K562 (cell line): ENCODE measurements at regions not wholly inside any gene's neighbourhood (a gene's known extent, or its start where the extent isn't known, plus 50 kb on each side); places are given as distances from the start of the nearest gene placed in this dataset.

Source experiments
- ATAC-seq: fragments of 200-7000 bp; cut with Tn5 transposase; 3 replicates; pipeline ENCODE4 v1.9.1; 2020; ENCODE audit warnings: moderate library complexity
- BruUV-seq: library from RNA; stranded (reverse); fragments of 400-500 nt; replicated peaks from 2 replicates; lab custom pipeline; 2021; lab: Mats Ljungman, UMichigan
- CTCF ChIA-PET: fragments of 300-600 bp; formaldehyde crosslinking; extraction: SDS; loops from one replicate; lab custom pipeline; 2021; ENCODE audit warnings: low intra/inter-chr PET ratio; lab: Yijun Ruan, JAX
- POLR2A ChIA-PET: fragments of 300-600, 350-650 bp; sonication (Branson Sonifier 250); formaldehyde crosslinking; extraction: SDS; loops from one replicate; lab custom pipeline; 2021; ENCODE audit warnings: antibody characterized with exemption, inconsistent platforms; lab: Yijun Ruan, JAX
- DNase-seq, 4 experiments: peaks; one replicate each; pipeline versions ENCODE4 v3.0.0 to v3.0.0-alpha.2; 2011 to 2018; ENCODE audit warnings: low spot score in 3 of 4, mixed read lengths in 3 of 4; ENCODE audit errors: extremely low read depth in 1 of 4
- FAIRE-seq: peaks from 2 replicates; lab custom pipeline; 2011; peaks lifted over from hg19 to GRCh38; lab: Jason Lieb, UNC
- H2AFZ ChIP-seq: 2 replicates; pipeline ENCODE4 v1.6.0; 2011; ENCODE audit warnings: low read depth, low read length, control low read depth, inconsistent platforms
- H3K27ac ChIP-seq: fragments of 200-600 bp; 3 replicates; pipeline ENCODE4 v1.8.0; 2011; ENCODE audit warnings: low read depth, mild to moderate bottlenecking, control low read depth, inconsistent platforms, low read length, moderate library complexity, mixed read lengths; ENCODE audit errors: extremely low read depth
- H3K27me3 ChIP-seq, 2 experiments: fragments of 300-600 bp in 1 of 2; 2 replicates in 1 of 2; 3 replicates in 1 of 2; pipeline versions ENCODE4 v1.6.0 to v1.8.0; 2011; ENCODE audit warnings: inconsistent platforms in 2 of 2, low read length in 2 of 2, mild to moderate bottlenecking in 1 of 2, mixed read lengths in 1 of 2, moderate library complexity in 1 of 2; ENCODE audit not compliant: control insufficient read depth in 2 of 2, insufficient read depth in 2 of 2
- H3K36me3 ChIP-seq: fragments of 300-600 bp; 3 replicates; pipeline ENCODE4 v1.8.0; 2011; ENCODE audit warnings: mild to moderate bottlenecking, low read length, inconsistent platforms; ENCODE audit not compliant: control insufficient read depth, insufficient read depth
- H3K4me1 ChIP-seq, 2 experiments: fragments of 200-600 bp in 1 of 2; replicated peaks in 1 of 2; 2 replicates in 1 of 2; 3 replicates in 1 of 2; pipeline versions ENCODE4 v1.5.1 to v1.8.0; 2011; ENCODE audit warnings: inconsistent platforms in 2 of 2, low read length in 2 of 2, mild to moderate bottlenecking in 1 of 2, mixed read lengths in 1 of 2, moderate library complexity in 1 of 2; ENCODE audit not compliant: control insufficient read depth in 2 of 2, insufficient read depth in 2 of 2
- H3K4me2 ChIP-seq: 2 replicates; pipeline ENCODE4 v1.6.1; 2011; ENCODE audit warnings: low read length, control low read depth, inconsistent platforms, mixed read lengths; ENCODE audit not compliant: insufficient read depth
- H3K4me3 ChIP-seq: fragments of 200-600 bp; sonication (generic), shearing (Covaris generic); 2 replicates; pipeline ENCODE4 v1.5.1; 2016; ENCODE audit warnings: control low read depth, inconsistent platforms
- H3K79me2 ChIP-seq: fragments of 200-600 bp; 3 replicates; pipeline ENCODE4 v1.8.0; 2011; ENCODE audit warnings: low read length, inconsistent platforms; ENCODE audit not compliant: control insufficient read depth, insufficient read depth
- H3K9ac ChIP-seq, 2 experiments: 2 replicates each; pipeline versions ENCODE4 v1.6.0 to v1.6.1; 2011; ENCODE audit warnings: low read depth in 2 of 2, low read length in 2 of 2, control low read depth in 1 of 2, inconsistent platforms in 1 of 2, mild to moderate bottlenecking in 1 of 2, mixed read lengths in 1 of 2; ENCODE audit not compliant: insufficient read depth in 1 of 2
- H3K9me1 ChIP-seq: one replicate; pipeline ENCODE4 v1.6.0; 2011; ENCODE audit warnings: inconsistent platforms, mild to moderate bottlenecking, low read length, moderate library complexity; ENCODE audit not compliant: control insufficient read depth, insufficient read depth
- H3K9me3 ChIP-seq: replicated peaks from 2 replicates; pipeline ENCODE4 v1.5.1; 2011; ENCODE audit warnings: low read depth, low read length, inconsistent platforms; ENCODE audit not compliant: control insufficient read depth, insufficient read depth
- H4K20me1 ChIP-seq: replicated peaks from 2 replicates; pipeline ENCODE4 v1.6.1; 2011; ENCODE audit warnings: low read length, inconsistent platforms, mixed read lengths; ENCODE audit not compliant: control insufficient read depth, insufficient read depth
- ADNP ChIP-seq: fragments of 200-800 bp; sonication (Bioruptor generic); IDR thresholded peaks from 2 replicates; pipeline ENCODE4 v1.6.1; 2016; ENCODE audit warnings: missing genetic modification characterization, missing compliant biosample characterization
- ETV5 ChIP-seq: sonication (generic); formaldehyde crosslinking; IDR thresholded peaks from 2 replicates; pipeline ENCODE4 v1.4.0; 2020; ENCODE audit warnings: low read depth, mild to moderate bottlenecking, missing genetic modification reagents
- NCOA2 ChIP-seq, 2 experiments: fragments of 450-650 bp; IDR thresholded peaks; 2 replicates each; pipeline ENCODE4 v1.6.1; 2018; ENCODE audit warnings: mild to moderate bottlenecking in 2 of 2, moderate library complexity in 1 of 2; ENCODE audit not compliant: partially characterized antibody in 2 of 2
- NKRF ChIP-seq: fragments of 450-650 bp; IDR thresholded peaks from 2 replicates; pipeline ENCODE4 v1.6.1; 2016; ENCODE audit warnings: borderline replicate concordance
- XRCC5 ChIP-seq: fragments of 200-400 bp; formaldehyde crosslinking; IDR thresholded peaks from 2 replicates; pipeline ENCODE4 v1.6.1; 2017; ENCODE audit warnings: low read depth, mild to moderate bottlenecking, low read length
- ZEB2 ChIP-seq: fragments of 450-650 bp; IDR thresholded peaks from 2 replicates; pipeline ENCODE4 v1.6.1; 2016
- ZSCAN32 ChIP-seq: fragments of 450-650 bp; formaldehyde crosslinking; IDR thresholded peaks from 2 replicates; pipeline ENCODE4 v1.4.0; 2020; ENCODE audit warnings: mild to moderate bottlenecking, moderate library complexity
- WGBS: fragments of 100-300 bp; shearing (Covaris generic); methylation state at CpG from one replicate; pipeline ENCODE4 v1.1.6; 2016; ENCODE audit warnings: low coverage, mixed read lengths; ENCODE audit not compliant: insufficient coverage; ENCODE audit errors: missing lambda C conversion rate; 5-methylcytosine and 5-hydroxymethylcytosine counted together
- in situ Hi-C: fragments of 300-500 bp; cut with MboI; formaldehyde crosslinking; loops from 4 replicates; pipeline ENCODE4 v1.15.0; 2018; ENCODE audit warnings: inconsistent platforms, mixed read lengths
- intact Hi-C: fragments of 100-400 bp; cut with micrococcal nuclease; formaldehyde crosslinking; loops from 2 replicates; pipeline ENCODE4 v1.14.2; 2022

GRCh38 chr6:126660376-126660775 is 320.5 kb downstream of the CENPW start:
- ATAC-seq = no peak
- Histone ChIP-seq H3K4me3 (no peak overlapping the region), H4K20me1 (no peaks in the 10 kb centered on the region), H2AFZ (no peak overlapping the region), H3K9me3 (no peaks in the 10 kb centered on the region), H3K27ac (no peak overlapping the region), H3K4me1 (no peaks in the 10 kb centered on the region), H3K79me2 (no peaks in the 10 kb centered on the region), H3K4me2 (no peak overlapping the region), H3K27me3 (no peaks in the 10 kb centered on the region), H3K36me3 (no peaks in the 10 kb centered on the region), H3K9me1 (no peaks in the 10 kb centered on the region), H3K9ac (no peak overlapping the region)
- BruUV-seq = no TSS peak
- WGBS = 0% methylated on average over 1 of the region's 1 CpG
- TF ChIP-seq ETV5 (CRISPR knock-in tag) (no peak), ZEB2 (no peak), ZSCAN32 (no peak), NKRF (no peak), ADNP (no peak)
- intact Hi-C loops = no loop called here
- no peak for FAIRE-seq
- no peak for DNase-seq
- in situ Hi-C loops = no loop called here
- POLR2A ChIA-PET = no interaction called here
- CTCF ChIA-PET = no interaction called here

GRCh38 chr6:126661646-126662045 is 321.7 kb downstream of the CENPW start:
- Histone ChIP-seq H3K9me1 (no peaks in the 10 kb centered on the region), H3K9ac (no peak overlapping the region), H2AFZ (no peak overlapping the region), H3K36me3 (no peaks in the 10 kb centered on the region), H3K4me1 (no peaks in the 10 kb centered on the region), H3K4me2 (no peak overlapping the region), H3K4me3 (no peak overlapping the region), H3K27ac (no peak overlapping the region), H4K20me1 (no peaks in the 10 kb centered on the region), H3K27me3 (no peaks in the 10 kb centered on the region), H3K79me2 (no peaks in the 10 kb centered on the region), H3K9me3 (no peaks in the 10 kb centered on the region)
- FAIRE-seq (no peak), ATAC-seq (no peak), DNase-seq (no peak)
- in situ Hi-C loops (no loop called here), intact Hi-C loops (no loop called here)
- TF ChIP-seq NCOA2 (IDR thresholded peaks at IDR 0.05; ENCODE audit: partially characterized antibody in 2 of 2) (no peak), XRCC5 (no peak)
- CTCF ChIA-PET = no interaction called here
- POLR2A ChIA-PET = no interaction called here
- BruUV-seq = no TSS peak
